HFFc6 (cell line): ENCODE measurements at regions not wholly inside any gene's neighbourhood (a gene's known extent, or its start where the extent isn't known, plus 50 kb on each side); places are given as distances from the start of the nearest gene placed in this dataset.

Source experiments
- DNase-seq: peaks from one replicate; pipeline ENCODE4 v3.0.0-alpha.2; 2018
- H3K27ac Mint-ChIP-seq: 2 replicates; pipeline ENCODE4 v1.8.0; 2020; ENCODE audit warnings: mild to moderate bottlenecking, mixed read lengths
- H3K27me3 Mint-ChIP-seq: 2 replicates; pipeline ENCODE4 v1.8.0; 2021; ENCODE audit warnings: mild to moderate bottlenecking, moderate library complexity, mixed read lengths; ENCODE audit not compliant: insufficient read depth
- H3K36me3 Mint-ChIP-seq: 2 replicates; pipeline ENCODE4 v1.8.0; 2021; ENCODE audit warnings: low read depth, mixed read lengths
- H3K4me1 Mint-ChIP-seq: 2 replicates; pipeline ENCODE4 v1.8.0; 2020; ENCODE audit warnings: low read depth, mixed read lengths
- H3K4me3 Mint-ChIP-seq: 2 replicates; pipeline ENCODE4 v1.8.0; 2020; ENCODE audit warnings: mild to moderate bottlenecking, moderate library complexity, mixed read lengths
- H3K9me3 Mint-ChIP-seq: 2 replicates; pipeline ENCODE4 v1.8.0; 2020; ENCODE audit warnings: mild to moderate bottlenecking, mixed read lengths
- TF ChIP-seq, protein P1 (sequence below): fragments of 200-600 bp; sonication (generic); IDR thresholded peaks from 2 replicates; pipeline ENCODE4 v1.5.0; 2021; ENCODE audit warnings: antibody characterized with exemption, mild to moderate bottlenecking

GRCh38 chr5:39541920-39542319, 117.1 kb upstream of the DAB2 start:
- no peak overlapping the region for H3K4me3 Mint-ChIP-seq
- H3K36me3 Mint-ChIP-seq = no peaks in the 10 kb centered on the region
- no peaks in the 10 kb centered on the region for H3K9me3 Mint-ChIP-seq
- TF ChIP-seq, protein P1, sequence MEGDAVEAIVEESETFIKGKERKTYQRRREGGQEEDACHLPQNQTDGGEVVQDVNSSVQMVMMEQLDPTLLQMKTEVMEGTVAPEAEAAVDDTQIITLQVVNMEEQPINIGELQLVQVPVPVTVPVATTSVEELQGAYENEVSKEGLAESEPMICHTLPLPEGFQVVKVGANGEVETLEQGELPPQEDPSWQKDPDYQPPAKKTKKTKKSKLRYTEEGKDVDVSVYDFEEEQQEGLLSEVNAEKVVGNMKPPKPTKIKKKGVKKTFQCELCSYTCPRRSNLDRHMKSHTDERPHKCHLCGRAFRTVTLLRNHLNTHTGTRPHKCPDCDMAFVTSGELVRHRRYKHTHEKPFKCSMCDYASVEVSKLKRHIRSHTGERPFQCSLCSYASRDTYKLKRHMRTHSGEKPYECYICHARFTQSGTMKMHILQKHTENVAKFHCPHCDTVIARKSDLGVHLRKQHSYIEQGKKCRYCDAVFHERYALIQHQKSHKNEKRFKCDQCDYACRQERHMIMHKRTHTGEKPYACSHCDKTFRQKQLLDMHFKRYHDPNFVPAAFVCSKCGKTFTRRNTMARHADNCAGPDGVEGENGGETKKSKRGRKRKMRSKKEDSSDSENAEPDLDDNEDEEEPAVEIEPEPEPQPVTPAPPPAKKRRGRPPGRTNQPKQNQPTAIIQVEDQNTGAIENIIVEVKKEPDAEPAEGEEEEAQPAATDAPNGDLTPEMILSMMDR = no peak
- no peak for DNase-seq
- H3K27ac Mint-ChIP-seq = no peak overlapping the region
- H3K27me3 Mint-ChIP-seq = no peaks in the 10 kb centered on the region; the same call in 1 of the 2 replicates
- H3K4me1 Mint-ChIP-seq = peaks cover 5% of the 10 kb centered on the region

DNA sequence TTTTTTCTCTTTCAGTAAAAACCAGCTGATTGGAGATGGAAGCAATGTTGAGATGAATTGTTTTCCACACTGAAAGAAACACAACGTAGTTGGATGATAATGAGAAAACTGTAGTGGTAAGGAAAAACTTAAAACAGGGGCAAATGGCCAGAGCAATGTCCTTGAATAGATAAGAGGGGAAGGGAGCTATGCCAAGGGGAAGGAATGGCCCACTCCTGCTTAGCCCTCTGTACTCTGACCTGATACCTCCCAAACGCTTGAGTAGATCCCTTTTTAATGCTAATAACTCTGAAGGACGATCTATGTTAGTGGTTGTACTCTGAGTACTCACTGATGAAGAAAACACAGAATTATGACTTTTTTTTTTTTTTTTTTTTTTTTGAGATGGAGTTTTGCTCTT, 114.7 kb upstream of the DAB2 start:
- no peaks in the 10 kb centered on the region for H3K9me3 Mint-ChIP-seq
- no peak for DNase-seq
- TF ChIP-seq, protein P1 = no peak
- H3K27me3 Mint-ChIP-seq = no peaks in the 10 kb centered on the region
- H3K27ac Mint-ChIP-seq = no peak overlapping the region
- H3K4me3 Mint-ChIP-seq = no peak overlapping the region
- no peaks in the 10 kb centered on the region for H3K36me3 Mint-ChIP-seq
- H3K4me1 Mint-ChIP-seq = no peaks in the 10 kb centered on the region

DNA sequence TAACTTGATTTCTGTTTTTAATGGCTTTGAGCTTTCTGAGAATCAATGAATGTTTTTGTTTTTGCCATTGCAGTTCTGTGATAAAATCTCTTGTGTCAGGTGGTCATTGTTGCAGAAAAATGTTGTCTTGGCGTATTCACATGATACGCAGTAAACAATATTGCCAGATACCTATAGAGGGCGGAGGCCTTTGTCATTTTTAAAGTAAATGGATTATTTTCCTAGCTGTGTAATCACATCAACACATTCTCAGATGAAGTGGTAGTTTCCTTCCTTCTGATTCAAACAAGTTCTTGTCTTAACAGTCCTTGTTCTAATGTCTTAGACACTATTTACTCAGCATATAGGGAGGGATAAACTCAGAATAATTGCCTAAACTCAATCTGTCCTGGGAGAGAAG, 109.9 kb upstream of the DAB2 start:
- no peak overlapping the region for H3K4me3 Mint-ChIP-seq
- peaks cover 8% of the 10 kb centered on the region; the same call in 1 of the 2 replicates for H3K4me1 Mint-ChIP-seq
- no peaks in the 10 kb centered on the region for H3K36me3 Mint-ChIP-seq
- H3K9me3 Mint-ChIP-seq = no peaks in the 10 kb centered on the region
- H3K27ac Mint-ChIP-seq = no peak overlapping the region
- H3K27me3 Mint-ChIP-seq = no peaks in the 10 kb centered on the region
- TF ChIP-seq, protein P1 = no peak
- no peak for DNase-seq

- no peak overlapping the region for H3K27ac Mint-ChIP-seq
- H3K4me1 Mint-ChIP-seq = peaks cover 8% of the 10 kb centered on the region; the same call in 1 of the 2 replicates
- no peak overlapping the region for H3K4me3 Mint-ChIP-seq
- H3K9me3 Mint-ChIP-seq = no peaks in the 10 kb centered on the region
- TF ChIP-seq, protein P1 = no peak
- H3K27me3 Mint-ChIP-seq = no peaks in the 10 kb centered on the region
- DNase-seq = no peak
- H3K36me3 Mint-ChIP-seq = no peaks in the 10 kb centered on the region
Observed at GRCh38 chr5:39533749-39534148, 109.0 kb upstream of the DAB2 start.

- no peak for DNase-seq
- H3K36me3 Mint-ChIP-seq = no peaks in the 10 kb centered on the region
Observed at GRCh38 chr5:39532511-39532910, 107.7 kb upstream of the DAB2 start.

More at GRCh38 chr5:39532511-39532910, 107.7 kb upstream of the DAB2 start:
- H3K4me1 Mint-ChIP-seq = peaks cover 8% of the 10 kb centered on the region; the same call in 1 of the 2 replicates
- H3K4me3 Mint-ChIP-seq = no peak overlapping the region
- H3K27ac Mint-ChIP-seq = no peak overlapping the region
- no peaks in the 10 kb centered on the region for H3K27me3 Mint-ChIP-seq
- TF ChIP-seq, protein P1 = no peak
- no peaks in the 10 kb centered on the region for H3K9me3 Mint-ChIP-seq
